Thyroid gland (tissue), 4 donors: ENCODE measurements at regions not wholly inside any gene's neighbourhood (a gene's known extent, or its start where the extent isn't known, plus 50 kb on each side); places are given as distances from the start of the nearest gene placed in this dataset.

ENCODE experiments used
- CTCF ChIP-seq, 6 experiments: fragments of 200-600 bp in 3 of 6; fragments of 450-650 bp in 3 of 6; sonication (generic) in 3 of 6; IDR thresholded peaks; one replicate each; pipeline ENCODE4 v1.5.1; 2016 to 2019; ENCODE audit warnings: antibody characterized with exemption in 6 of 6, mild to moderate bottlenecking in 2 of 6, inconsistent platforms in 1 of 6, moderate library complexity in 1 of 6
- POLR2A ChIP-seq, 2 donors: fragments of 450-650 bp; IDR thresholded peaks; one replicate each; pipeline ENCODE4 v1.6.1; 2017; ENCODE audit warnings: antibody characterized with exemption in 2 of 2, mild to moderate bottlenecking in 2 of 2, moderate library complexity in 1 of 2

GRCh38 chr2:83574614-83575013, 884.5 kb downstream of the SUCLG1 start:
- TF ChIP-seq POLR2A (IDR thresholded peaks at IDR 0.05) = no peak
- no peak for TF ChIP-seq CTCF (IDR thresholded peaks at IDR 0.05)
